Left forelimb (tissue), 1 donor: ENCODE measurements at regions not wholly inside any gene's neighbourhood (a gene's known extent, or its start where the extent isn't known, plus 50 kb on each side); places are given as distances from the start of the nearest gene placed in this dataset.

ENCODE experiments used
- DNase-seq: peaks from one replicate; pipeline ENCODE4 v3.0.0-alpha.2; 2018; ENCODE audit warnings: low spot score

- DNase-seq = no peak
Observed at GRCh38 chr2:238985041-238985729, 137.3 kb downstream of the TWIST2 start.

GRCh38 chr2:238985931-238986446 lies 138.1 kb downstream of the TWIST2 start:
- no peak for DNase-seq

- no peak for DNase-seq
Observed at GRCh38 chr2:238986491-238987351, 138.8 kb downstream of the TWIST2 start.

GRCh38 chr2:238987352-238987981 lies 139.6 kb downstream of the TWIST2 start:
- no peak for DNase-seq

GRCh38 chr2:238988105-238988504 lies 140.2 kb downstream of the TWIST2 start:
- DNase-seq = no peak

GRCh38 chr2:238988752-238989151 lies 140.9 kb downstream of the TWIST2 start:
- no peak for DNase-seq

GRCh38 chr2:238989484-238989883 lies 141.6 kb downstream of the TWIST2 start:
- no peak for DNase-seq

- DNase-seq = no peak
Observed at GRCh38 chr2:238994432-238994831, 146.5 kb downstream of the TWIST2 start.

GRCh38 chr2:238994876-238995275 lies 147.0 kb downstream of the TWIST2 start:
- DNase-seq = no peak

- DNase-seq = no peak
Observed at GRCh38 chr2:238995634-238996033, 147.7 kb downstream of the TWIST2 start.

GRCh38 chr2:238996331-238997136 lies 148.6 kb downstream of the TWIST2 start:
- DNase-seq = no peak

GRCh38 chr2:238997137-238997390 lies 149.2 kb downstream of the TWIST2 start:
- DNase-seq = no peak

- no peak for DNase-seq
Observed at GRCh38 chr2:238997684-238998083, 149.8 kb downstream of the TWIST2 start.
